ENCODE measurements at regions not wholly inside any gene's neighbourhood (a gene's known extent, or its start where the extent isn't known, plus 50 kb on each side); places are given as distances from the start of the nearest gene placed in this dataset.

DNA sequence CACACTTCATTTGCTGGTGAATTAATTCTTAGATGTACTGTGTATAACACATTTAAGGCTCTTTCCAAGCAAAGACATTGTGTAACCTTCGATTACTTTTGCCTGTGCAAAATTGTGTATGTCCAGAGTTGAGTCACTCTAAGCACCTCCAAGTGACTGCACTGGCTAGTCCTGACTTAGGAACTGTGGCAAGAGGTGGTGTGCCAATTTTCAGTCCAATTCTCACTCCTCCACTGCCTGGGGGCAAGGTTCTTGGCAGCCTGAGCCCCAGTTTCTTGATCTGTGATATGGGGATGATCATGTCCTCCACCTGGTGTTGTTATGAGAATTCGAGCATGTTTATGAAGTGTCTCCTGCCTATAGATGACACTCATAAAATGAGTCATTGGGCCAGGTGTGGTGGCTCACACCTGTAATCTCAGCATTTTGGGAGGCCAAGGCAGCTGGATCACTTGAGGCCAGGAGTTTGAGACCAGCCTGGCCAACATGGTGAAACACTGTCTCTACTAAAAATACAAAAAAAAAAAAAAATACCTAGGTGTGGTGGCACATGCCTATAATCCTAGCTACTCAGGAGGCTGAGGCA is 105.3 kb upstream of the CDYL start:
- no peak overlapping the region for H3K4me3 ChIP-seq
- Mint-ChIP-seq H3K36me3 (ENCODE audit: low read depth) (no peaks in the 10 kb centered on the region), H3K4me3 (no peak overlapping the region), H3K27ac (no peak overlapping the region), H3K4me1 (peaks cover 28% of the 10 kb centered on the region), H3K9me3 (no peaks in the 10 kb centered on the region; the same call in 2 of the 3 replicates), H3K27me3 (ENCODE audit: insufficient read depth, low read depth, poor library complexity) (no peaks in the 10 kb centered on the region)
- no peaks in the 10 kb centered on the region for H4K20me1 ChIP-seq (replicated peaks; ENCODE audit: insufficient read depth)
- TF ChIP-seq ZNF331 (CRISPR knock-in tag; IDR thresholded peaks at IDR 0.05; ENCODE audit: low read depth) = no peak
- no peaks in the 10 kb centered on the region for H3F3A ChIP-seq (replicated peaks; ENCODE audit: low read depth)
- H3K79me2 ChIP-seq (replicated peaks; ENCODE audit: insufficient read depth) = no peaks in the 10 kb centered on the region
- no peak for ATAC-seq
- no peak overlapping the region for H3K27ac ChIP-seq (ENCODE audit: low read depth)
- 0 out of 2 replicates have a peak, but pooled peaks cover 8% of the 10 kb centered on the region for H3K9me2 ChIP-seq (ENCODE audit: insufficient read depth)
- H3K4me1 ChIP-seq (ENCODE audit: insufficient read depth) = peaks cover 9% of the 10 kb centered on the region
- H3K4me2 ChIP-seq = no peak overlapping the region
- H3K27me3 ChIP-seq (ENCODE audit: insufficient read depth) = no peaks in the 10 kb centered on the region
- H2AFZ ChIP-seq = no peak overlapping the region
- H3K36me3 ChIP-seq (ENCODE audit: insufficient read depth) = no peaks in the 10 kb centered on the region
- no peak for DNase-seq (ENCODE audit: low spot score)

- Histone ChIP-seq H3K79me2 (replicated peaks; ENCODE audit: insufficient read depth) (no peaks in the 10 kb centered on the region), H2AFZ (no peak overlapping the region), H3K27me3 (ENCODE audit: insufficient read depth) (no peaks in the 10 kb centered on the region), H3K4me2 (no peak overlapping the region), H3K4me1 (ENCODE audit: insufficient read depth) (peaks cover 9% of the 10 kb centered on the region), H3F3A (replicated peaks; ENCODE audit: low read depth) (no peaks in the 10 kb centered on the region), H3K27ac (ENCODE audit: low read depth) (no peak overlapping the region), H3K36me3 (ENCODE audit: insufficient read depth) (no peaks in the 10 kb centered on the region), H4K20me1 (replicated peaks; ENCODE audit: insufficient read depth) (no peaks in the 10 kb centered on the region), H3K9me2 (ENCODE audit: insufficient read depth) (0 out of 2 replicates have a peak, but pooled peaks cover 14% of the 10 kb centered on the region), H3K4me3 (no peak overlapping the region)
- TF ChIP-seq POLR2AphosphoS5 (IDR thresholded peaks at IDR 0.05; ENCODE audit: low read depth) = no peak
- TF ChIP-seq, protein P1, sequence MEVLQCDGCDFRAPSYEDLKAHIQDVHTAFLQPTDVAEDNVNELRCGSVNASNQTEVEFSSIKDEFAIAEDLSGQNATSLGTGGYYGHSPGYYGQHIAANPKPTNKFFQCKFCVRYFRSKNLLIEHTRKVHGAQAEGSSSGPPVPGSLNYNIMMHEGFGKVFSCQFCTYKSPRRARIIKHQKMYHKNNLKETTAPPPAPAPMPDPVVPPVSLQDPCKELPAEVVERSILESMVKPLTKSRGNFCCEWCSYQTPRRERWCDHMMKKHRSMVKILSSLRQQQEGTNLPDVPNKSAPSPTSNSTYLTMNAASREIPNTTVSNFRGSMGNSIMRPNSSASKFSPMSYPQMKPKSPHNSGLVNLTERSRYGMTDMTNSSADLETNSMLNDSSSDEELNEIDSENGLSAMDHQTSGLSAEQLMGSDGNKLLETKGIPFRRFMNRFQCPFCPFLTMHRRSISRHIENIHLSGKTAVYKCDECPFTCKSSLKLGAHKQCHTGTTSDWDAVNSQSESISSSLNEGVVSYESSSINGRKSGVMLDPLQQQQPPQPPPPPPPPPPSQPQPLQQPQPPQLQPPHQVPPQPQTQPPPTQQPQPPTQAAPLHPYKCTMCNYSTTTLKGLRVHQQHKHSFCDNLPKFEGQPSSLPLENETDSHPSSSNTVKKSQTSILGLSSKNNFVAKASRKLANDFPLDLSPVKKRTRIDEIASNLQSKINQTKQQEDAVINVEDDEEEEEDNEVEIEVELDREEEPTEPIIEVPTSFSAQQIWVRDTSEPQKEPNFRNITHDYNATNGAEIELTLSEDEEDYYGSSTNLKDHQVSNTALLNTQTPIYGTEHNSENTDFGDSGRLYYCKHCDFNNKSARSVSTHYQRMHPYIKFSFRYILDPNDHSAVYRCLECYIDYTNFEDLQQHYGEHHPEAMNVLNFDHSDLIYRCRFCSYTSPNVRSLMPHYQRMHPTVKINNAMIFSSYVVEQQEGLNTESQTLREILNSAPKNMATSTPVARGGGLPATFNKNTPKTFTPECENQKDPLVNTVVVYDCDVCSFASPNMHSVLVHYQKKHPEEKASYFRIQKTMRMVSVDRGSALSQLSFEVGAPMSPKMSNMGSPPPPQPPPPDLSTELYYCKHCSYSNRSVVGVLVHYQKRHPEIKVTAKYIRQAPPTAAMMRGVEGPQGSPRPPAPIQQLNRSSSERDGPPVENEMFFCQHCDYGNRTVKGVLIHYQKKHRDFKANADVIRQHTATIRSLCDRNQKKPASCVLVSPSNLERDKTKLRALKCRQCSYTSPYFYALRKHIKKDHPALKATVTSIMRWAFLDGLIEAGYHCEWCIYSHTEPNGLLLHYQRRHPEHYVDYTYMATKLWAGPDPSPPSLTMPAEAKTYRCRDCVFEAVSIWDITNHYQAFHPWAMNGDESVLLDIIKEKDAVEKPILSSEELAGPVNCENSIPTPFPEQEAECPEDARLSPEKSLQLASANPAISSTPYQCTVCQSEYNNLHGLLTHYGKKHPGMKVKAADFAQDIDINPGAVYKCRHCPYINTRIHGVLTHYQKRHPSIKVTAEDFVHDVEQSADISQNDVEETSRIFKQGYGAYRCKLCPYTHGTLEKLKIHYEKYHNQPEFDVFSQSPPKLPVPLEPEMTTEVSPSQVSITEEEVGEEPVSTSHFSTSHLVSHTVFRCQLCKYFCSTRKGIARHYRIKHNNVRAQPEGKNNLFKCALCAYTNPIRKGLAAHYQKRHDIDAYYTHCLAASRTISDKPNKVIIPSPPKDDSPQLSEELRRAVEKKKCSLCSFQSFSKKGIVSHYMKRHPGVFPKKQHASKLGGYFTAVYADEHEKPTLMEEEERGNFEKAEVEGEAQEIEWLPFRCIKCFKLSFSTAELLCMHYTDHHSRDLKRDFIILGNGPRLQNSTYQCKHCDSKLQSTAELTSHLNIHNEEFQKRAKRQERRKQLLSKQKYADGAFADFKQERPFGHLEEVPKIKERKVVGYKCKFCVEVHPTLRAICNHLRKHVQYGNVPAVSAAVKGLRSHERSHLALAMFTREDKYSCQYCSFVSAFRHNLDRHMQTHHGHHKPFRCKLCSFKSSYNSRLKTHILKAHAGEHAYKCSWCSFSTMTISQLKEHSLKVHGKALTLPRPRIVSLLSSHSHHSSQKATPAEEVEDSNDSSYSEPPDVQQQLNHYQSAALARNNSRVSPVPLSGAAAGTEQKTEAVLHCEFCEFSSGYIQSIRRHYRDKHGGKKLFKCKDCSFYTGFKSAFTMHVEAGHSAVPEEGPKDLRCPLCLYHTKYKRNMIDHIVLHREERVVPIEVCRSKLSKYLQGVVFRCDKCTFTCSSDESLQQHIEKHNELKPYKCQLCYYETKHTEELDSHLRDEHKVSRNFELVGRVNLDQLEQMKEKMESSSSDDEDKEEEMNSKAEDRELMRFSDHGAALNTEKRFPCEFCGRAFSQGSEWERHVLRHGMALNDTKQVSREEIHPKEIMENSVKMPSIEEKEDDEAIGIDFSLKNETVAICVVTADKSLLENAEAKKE (CRISPR knock-in tag; IDR thresholded peaks at IDR 0.05) = no peak
- TF ChIP-seq ZNF114 (CRISPR knock-in tag; IDR thresholded peaks at IDR 0.05) = no peak
- TF ChIP-seq CREB1 (CRISPR knock-in tag; IDR thresholded peaks at IDR 0.05; ENCODE audit: low read depth) = no peak
- ATAC-seq (no peak), DNase-seq (ENCODE audit: low spot score) (no peak)
- Mint-ChIP-seq H3K27ac (no peak overlapping the region), H3K4me3 (no peak overlapping the region), H3K9me3 (no peaks in the 10 kb centered on the region; the same call in 1 of the 3 replicates), H3K36me3 (ENCODE audit: low read depth) (no peaks in the 10 kb centered on the region), H3K27me3 (ENCODE audit: insufficient read depth, low read depth, poor library complexity) (no peaks in the 10 kb centered on the region), H3K4me1 (peaks cover 24% of the 10 kb centered on the region)
Observed at GRCh38 chr6:4670290-4670689, 105.9 kb upstream of the CDYL start.

Measured in GM23338 (cell line).